WTC11 (cell line): ENCODE measurements at regions not wholly inside any gene's neighbourhood (a gene's known extent, or its start where the extent isn't known, plus 50 kb on each side); places are given as distances from the start of the nearest gene placed in this dataset.

Experiments
- ATF3 ChIP-seq: sonication (generic); formaldehyde crosslinking; conservative IDR thresholded peaks from 2 replicates; pipeline ENCODE4 v1.8.1; 2022; ENCODE audit warnings: mild to moderate bottlenecking, missing genetic modification reagents
- CTCF ChIP-seq: fragments of 200-600 bp; IDR thresholded peaks from 2 replicates; pipeline ENCODE4 v1.8.0; 2022; ENCODE audit warnings: antibody characterized with exemption
- FOXP4 ChIP-seq: sonication (generic); formaldehyde crosslinking; IDR thresholded peaks from 2 replicates; pipeline ENCODE4 v1.8.0; 2022; ENCODE audit warnings: mild to moderate bottlenecking, missing genetic modification reagents
- IRF2 ChIP-seq: sonication (generic); formaldehyde crosslinking; IDR thresholded peaks from 2 replicates; pipeline ENCODE4 v1.8.0; 2022; ENCODE audit warnings: low read depth, missing genetic modification reagents, borderline replicate concordance
- MYBL2 ChIP-seq: sonication (generic); formaldehyde crosslinking; IDR thresholded peaks from 2 replicates; pipeline ENCODE4 v1.8.1; 2023; ENCODE audit warnings: mild to moderate bottlenecking, moderate library complexity, missing genetic modification reagents
- NR3C1 ChIP-seq: sonication (generic); formaldehyde crosslinking; conservative IDR thresholded peaks from 2 replicates; pipeline ENCODE4 v1.8.1; 2023; ENCODE audit warnings: low read depth, mild to moderate bottlenecking, missing genetic modification reagents
- RELA ChIP-seq: sonication (generic); formaldehyde crosslinking; IDR thresholded peaks from 2 replicates; pipeline ENCODE4 v1.8.1; 2022; ENCODE audit warnings: missing genetic modification reagents, mild to moderate bottlenecking, borderline replicate concordance
- USF2 ChIP-seq: sonication (generic); formaldehyde crosslinking; IDR thresholded peaks from 2 replicates; pipeline ENCODE4 v1.8.1; 2023; ENCODE audit warnings: mild to moderate bottlenecking, missing genetic modification reagents, moderate library complexity
- ZNF423 ChIP-seq: fragments of 250-450 bp; sonication (Bioruptor Pico); IDR thresholded peaks from 2 replicates; pipeline ENCODE4 v2.1.2; 2022; ENCODE audit warnings: mild to moderate bottlenecking, moderate library complexity

- TF ChIP-seq USF2 (CRISPR knock-in tag): no peak
- TF ChIP-seq CTCF: no peak
- TF ChIP-seq RELA (CRISPR knock-in tag): no peak
- TF ChIP-seq MYBL2 (CRISPR knock-in tag): no peak
- TF ChIP-seq IRF2 (CRISPR knock-in tag): no peak
- TF ChIP-seq ATF3 (CRISPR knock-in tag): no peak
- TF ChIP-seq ZNF423 (CRISPR knock-in tag): no peak
- TF ChIP-seq NR3C1 (CRISPR knock-in tag): no peak
- no peak for TF ChIP-seq FOXP4 (CRISPR knock-in tag)
Observed at GRCh38 chr18:9048808-9049494, 53.5 kb upstream of the NDUFV2 start.
